Pons (tissue), 1 donor: ENCODE measurements at regions not wholly inside any gene's neighbourhood (a gene's known extent, or its start where the extent isn't known, plus 50 kb on each side); places are given as distances from the start of the nearest gene placed in this dataset.

Source experiments
- DNase-seq: peaks from one replicate; pipeline ENCODE4 v3.0.0-alpha.2; 2016; ENCODE audit warnings: low spot score

GRCh38 chr4:8756816-8757215 is 114.8 kb downstream of the HMX1 start:
- DNase-seq: no peak

GRCh38 chr4:8754634-8755589 is 116.7 kb downstream of the HMX1 start:
- no peak for DNase-seq

GRCh38 chr4:8748236-8748575 is 123.4 kb downstream of the HMX1 start:
- no peak for DNase-seq

- no peak for DNase-seq
These were observed 124.0 kb downstream of the HMX1 start for GRCh38 chr4:8747467-8748235.

- DNase-seq: no peak
These were observed 124.8 kb downstream of the HMX1 start for GRCh38 chr4:8746523-8747466.

- no peak for DNase-seq
These were observed 125.8 kb downstream of the HMX1 start for GRCh38 chr4:8745826-8746225.

GRCh38 chr4:8745005-8745790 is 126.4 kb downstream of the HMX1 start:
- DNase-seq: no peak

GRCh38 chr4:8744083-8744805 is 127.4 kb downstream of the HMX1 start:
- no peak for DNase-seq

GRCh38 chr4:8742546-8742945 is 129.1 kb downstream of the HMX1 start:
- no peak for DNase-seq

GRCh38 chr4:8741513-8742226 is 130.0 kb downstream of the HMX1 start:
- DNase-seq: no peak

GRCh38 chr4:8740666-8741395 is 130.8 kb downstream of the HMX1 start:
- DNase-seq: no peak

- DNase-seq: no peak
These were observed 131.6 kb downstream of the HMX1 start for GRCh38 chr4:8739820-8740665.

GRCh38 chr4:8739317-8739716 is 132.3 kb downstream of the HMX1 start:
- DNase-seq: no peak

GRCh38 chr4:8738471-8738931 is 133.1 kb downstream of the HMX1 start:
- no peak for DNase-seq

- no peak for DNase-seq
These were observed 133.9 kb downstream of the HMX1 start for GRCh38 chr4:8737601-8738279.

GRCh38 chr4:8737075-8737474 is 134.6 kb downstream of the HMX1 start:
- DNase-seq: no peak

GRCh38 chr4:8736090-8736825 is 135.4 kb downstream of the HMX1 start:
- no peak for DNase-seq
